IPS DF 6.9 (cell line): ENCODE measurements at regions not wholly inside any gene's neighbourhood (a gene's known extent, or its start where the extent isn't known, plus 50 kb on each side); places are given as distances from the start of the nearest gene placed in this dataset.
"Not testable (repeated sequence)": the region's sequence is repeated elsewhere in the genome, so short reads cannot be mapped to it uniquely, and the experiment has no call there.

Experiments used
- DNase-seq: peaks from one replicate; pipeline ENCODE4 v3.0.0-alpha.2; 2013; ENCODE audit warnings: low read depth, low spot score
- H3K27ac ChIP-seq: one replicate; pipeline ENCODE4 v1.5.1; 2013; ENCODE audit warnings: low read length, control low read depth
- H3K27me3 ChIP-seq: 2 replicates; pipeline ENCODE4 v1.6.1; 2013; ENCODE audit warnings: mild to moderate bottlenecking, low read length; ENCODE audit not compliant: control insufficient read depth, insufficient read depth
- H3K36me3 ChIP-seq: 2 replicates; pipeline ENCODE4 v1.6.1; 2013; ENCODE audit warnings: low read length; ENCODE audit not compliant: control insufficient read depth, insufficient read depth
- H3K4me1 ChIP-seq: 2 replicates; pipeline ENCODE4 v1.6.1; 2013; ENCODE audit warnings: low read length; ENCODE audit not compliant: control insufficient read depth, insufficient read depth
- H3K4me3 ChIP-seq: 2 replicates; pipeline ENCODE4 v1.5.1; 2013; ENCODE audit warnings: mild to moderate bottlenecking, low read length
- H3K9me3 ChIP-seq: 2 replicates; pipeline ENCODE4 v1.6.1; 2013; ENCODE audit warnings: low read length, inconsistent platforms; ENCODE audit not compliant: control insufficient read depth, insufficient read depth
- WGBS: extraction: QIAGEN DNeasy Blood & Tissue Kit; methylation state at CpG from one replicate; pipeline ENCODE4 v1.1.7; 2013; ENCODE audit warnings: mixed read lengths, missing lambda C conversion rate; ENCODE audit not compliant: insufficient read length, insufficient coverage; 5-methylcytosine and 5-hydroxymethylcytosine counted together

- H3K9me3 ChIP-seq: no peaks in the 10 kb centered on the region
- no peaks in the 10 kb centered on the region for H3K27me3 ChIP-seq
- no CpG with 5 or more reads among the region's 5 CpGs for WGBS
- H3K36me3 ChIP-seq: no peaks in the 10 kb centered on the region
- H3K4me3 ChIP-seq: no peak overlapping the region
- no peak for DNase-seq
- H3K27ac ChIP-seq: no peak overlapping the region
- H3K4me1 ChIP-seq: no peaks in the 10 kb centered on the region
Observed at GRCh38 chr13:87333599-87333998, 337.6 kb upstream of the SLITRK5 start.

- H3K9me3 ChIP-seq: no peaks in the 10 kb centered on the region
- H3K4me1 ChIP-seq: no peaks in the 10 kb centered on the region
- no CpG with 5 or more reads among the region's 8 CpGs for WGBS
- H3K27ac ChIP-seq: no peak overlapping the region
- no peak for DNase-seq
- H3K36me3 ChIP-seq: no peaks in the 10 kb centered on the region
- no peak overlapping the region for H3K4me3 ChIP-seq
- no peaks in the 10 kb centered on the region for H3K27me3 ChIP-seq
Observed at GRCh38 chr13:87334176-87334575, 337.0 kb upstream of the SLITRK5 start.

- DNase-seq, H3K4me3 ChIP-seq, H3K4me1 ChIP-seq, H3K27ac ChIP-seq, H3K36me3 ChIP-seq, H3K27me3 ChIP-seq, H3K9me3 ChIP-seq: not testable (repeated sequence)
- WGBS: no CpG with 5 or more reads among the region's 8 CpGs
Observed at GRCh38 chr13:87336346-87336889, 334.8 kb upstream of the SLITRK5 start.

GRCh38 chr13:87344176-87344575 lies 327.0 kb upstream of the SLITRK5 start:
- H3K36me3 ChIP-seq: no peaks in the 10 kb centered on the region
- no peak overlapping the region for H3K4me3 ChIP-seq
- H3K27ac ChIP-seq: no peak overlapping the region
- H3K9me3 ChIP-seq: no peaks in the 10 kb centered on the region
- no peaks in the 10 kb centered on the region for H3K4me1 ChIP-seq
- no peaks in the 10 kb centered on the region for H3K27me3 ChIP-seq
- WGBS: no CpG with 5 or more reads among the region's 2 CpGs
- DNase-seq: no peak

- Histone ChIP-seq H3K9me3 (no peaks in the 10 kb centered on the region), H3K4me3 (no peak overlapping the region), H3K27me3 (no peaks in the 10 kb centered on the region), H3K27ac (no peak overlapping the region), H3K4me1 (no peaks in the 10 kb centered on the region), H3K36me3 (no peaks in the 10 kb centered on the region)
- WGBS: no CpG with 5 or more reads among the region's 6 CpGs
- no peak for DNase-seq
Observed at GRCh38 chr13:87355451-87355850, 315.7 kb upstream of the SLITRK5 start.

GRCh38 chr13:87356314-87356713 lies 314.9 kb upstream of the SLITRK5 start:
- no peaks in the 10 kb centered on the region for H3K27me3 ChIP-seq
- H3K9me3 ChIP-seq: no peaks in the 10 kb centered on the region
- H3K4me3 ChIP-seq: no peak overlapping the region
- no peak for DNase-seq
- H3K36me3 ChIP-seq: no peaks in the 10 kb centered on the region
- no peak overlapping the region for H3K27ac ChIP-seq
- no peaks in the 10 kb centered on the region for H3K4me1 ChIP-seq
- WGBS: no CpG with 5 or more reads among the region's 8 CpGs

- H3K4me3 ChIP-seq: no peak overlapping the region
- no peaks in the 10 kb centered on the region for H3K27me3 ChIP-seq
- H3K4me1 ChIP-seq: no peaks in the 10 kb centered on the region
Observed at GRCh38 chr13:87358319-87358718, 312.9 kb upstream of the SLITRK5 start.

GRCh38 chr13:87361216-87361615 lies 310.0 kb upstream of the SLITRK5 start:
- no peak overlapping the region for H3K4me3 ChIP-seq
- H3K36me3 ChIP-seq: no peaks in the 10 kb centered on the region
- no peak overlapping the region for H3K27ac ChIP-seq
- no peaks in the 10 kb centered on the region for H3K4me1 ChIP-seq
- DNase-seq: no peak
- no peaks in the 10 kb centered on the region for H3K27me3 ChIP-seq
- no peaks in the 10 kb centered on the region for H3K9me3 ChIP-seq
- WGBS: no CpG with 5 or more reads among the region's 1 CpG

More at GRCh38 chr13:87358319-87358718, 312.9 kb upstream of the SLITRK5 start:
- no peaks in the 10 kb centered on the region for H3K36me3 ChIP-seq
- no peak overlapping the region for H3K27ac ChIP-seq
- H3K9me3 ChIP-seq: no peaks in the 10 kb centered on the region
- no peak for DNase-seq

GRCh38 chr13:87368639-87369038 lies 302.5 kb upstream of the SLITRK5 start:
- no peak overlapping the region for H3K4me3 ChIP-seq
- H3K27ac ChIP-seq: no peak overlapping the region
- no peaks in the 10 kb centered on the region for H3K9me3 ChIP-seq
- H3K36me3 ChIP-seq: no peaks in the 10 kb centered on the region
- no CpG with 5 or more reads among the region's 2 CpGs for WGBS
- H3K4me1 ChIP-seq: no peaks in the 10 kb centered on the region; the same call in 1 of the 2 replicates
- no peaks in the 10 kb centered on the region for H3K27me3 ChIP-seq
- no peak for DNase-seq

GRCh38 chr13:87376081-87376480 lies 295.1 kb upstream of the SLITRK5 start:
- DNase-seq: no peak
- 100% methylated on average over 1 of the region's 1 CpG for WGBS
- Histone ChIP-seq H3K4me1 (no peaks in the 10 kb centered on the region), H3K27me3 (no peaks in the 10 kb centered on the region), H3K9me3 (no peaks in the 10 kb centered on the region), H3K27ac (no peak overlapping the region), H3K36me3 (no peaks in the 10 kb centered on the region), H3K4me3 (no peak overlapping the region)

- WGBS: no CpG with 5 or more reads among the region's 3 CpGs
- H3K4me3 ChIP-seq: no peak overlapping the region
- H3K27ac ChIP-seq: no peak overlapping the region
- DNase-seq: no peak
- H3K4me1 ChIP-seq: no peaks in the 10 kb centered on the region
- no peaks in the 10 kb centered on the region for H3K27me3 ChIP-seq
- H3K36me3 ChIP-seq: no peaks in the 10 kb centered on the region
- no peaks in the 10 kb centered on the region for H3K9me3 ChIP-seq
Observed at GRCh38 chr13:87384099-87384498, 287.1 kb upstream of the SLITRK5 start.
